Esophagus squamous epithelium (tissue), 4 donors: ENCODE measurements at regions not wholly inside any gene's neighbourhood (a gene's known extent, or its start where the extent isn't known, plus 50 kb on each side); places are given as distances from the start of the nearest gene placed in this dataset.

ENCODE experiments used
- POLR2A ChIP-seq, 4 donors: fragments of 450-650 bp; IDR thresholded peaks; one replicate each; pipeline ENCODE4 v1.6.1; 2017; ENCODE audit warnings: antibody characterized with exemption in 4 of 4, mild to moderate bottlenecking in 4 of 4, moderate library complexity in 3 of 4
- TF ChIP-seq, protein P1 (sequence below), 6 experiments: fragments of 450-650 bp in 4 of 6; fragments of 200-600 bp in 2 of 6; sonication (generic) in 2 of 6; IDR thresholded peaks; one replicate each; pipeline ENCODE4 v1.5.1; 2016 to 2019; ENCODE audit warnings: antibody characterized with exemption in 6 of 6, mild to moderate bottlenecking in 4 of 6, moderate library complexity in 4 of 6

DNA sequence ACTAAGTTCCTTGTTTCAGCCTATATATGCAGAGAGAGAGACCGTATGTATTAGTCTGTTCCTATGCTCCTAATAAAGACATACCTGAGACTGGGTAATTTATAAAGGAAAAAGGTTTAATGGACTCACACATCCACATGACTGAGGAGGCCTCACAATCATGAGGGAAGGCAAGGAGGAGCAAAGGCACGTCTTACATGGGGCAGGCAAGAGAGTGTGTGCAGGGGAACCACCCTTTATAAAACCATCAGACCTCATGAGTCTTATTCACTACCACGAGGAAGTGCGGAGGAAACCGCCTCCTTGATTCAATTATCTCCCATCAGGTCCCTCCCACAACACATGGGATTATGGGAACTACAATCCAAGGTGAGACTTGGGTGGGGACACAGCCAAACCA lies 73.8 kb downstream of the TMEM18 start:
- TF ChIP-seq, protein P1, sequence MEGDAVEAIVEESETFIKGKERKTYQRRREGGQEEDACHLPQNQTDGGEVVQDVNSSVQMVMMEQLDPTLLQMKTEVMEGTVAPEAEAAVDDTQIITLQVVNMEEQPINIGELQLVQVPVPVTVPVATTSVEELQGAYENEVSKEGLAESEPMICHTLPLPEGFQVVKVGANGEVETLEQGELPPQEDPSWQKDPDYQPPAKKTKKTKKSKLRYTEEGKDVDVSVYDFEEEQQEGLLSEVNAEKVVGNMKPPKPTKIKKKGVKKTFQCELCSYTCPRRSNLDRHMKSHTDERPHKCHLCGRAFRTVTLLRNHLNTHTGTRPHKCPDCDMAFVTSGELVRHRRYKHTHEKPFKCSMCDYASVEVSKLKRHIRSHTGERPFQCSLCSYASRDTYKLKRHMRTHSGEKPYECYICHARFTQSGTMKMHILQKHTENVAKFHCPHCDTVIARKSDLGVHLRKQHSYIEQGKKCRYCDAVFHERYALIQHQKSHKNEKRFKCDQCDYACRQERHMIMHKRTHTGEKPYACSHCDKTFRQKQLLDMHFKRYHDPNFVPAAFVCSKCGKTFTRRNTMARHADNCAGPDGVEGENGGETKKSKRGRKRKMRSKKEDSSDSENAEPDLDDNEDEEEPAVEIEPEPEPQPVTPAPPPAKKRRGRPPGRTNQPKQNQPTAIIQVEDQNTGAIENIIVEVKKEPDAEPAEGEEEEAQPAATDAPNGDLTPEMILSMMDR (IDR thresholded peaks at IDR 0.05) = no peak
- TF ChIP-seq POLR2A (IDR thresholded peaks at IDR 0.05) = no peak
